Breast epithelium (tissue), 4 donors: ENCODE measurements at regions not wholly inside any gene's neighbourhood (a gene's known extent, or its start where the extent isn't known, plus 50 kb on each side); places are given as distances from the start of the nearest gene placed in this dataset.

Source experiments
- DNase-seq, 2 donors: peaks; one replicate each; pipeline ENCODE4 v3.0.0-alpha.2; 2019; ENCODE audit warnings: low spot score in 2 of 2
- H3K27ac ChIP-seq, 2 donors: fragments of 200-600 bp; sonication (generic) in 1 of 2; one replicate each; pipeline ENCODE4 v1.5.1; 2016 to 2019; ENCODE audit warnings: mild to moderate bottlenecking in 1 of 2
- H3K27me3 ChIP-seq, 2 donors: fragments of 200-600 bp; sonication (generic) in 1 of 2; one replicate each; pipeline versions ENCODE4 v1.5.1 to v1.6.0; 2017 to 2019; ENCODE audit warnings: control low read depth in 1 of 2, mild to moderate bottlenecking in 1 of 2
- H3K36me3 ChIP-seq: fragments of 200-600 bp; one replicate; pipeline ENCODE4 v1.5.1; 2019
- H3K4me1 ChIP-seq, 2 donors: fragments of 200-600 bp; sonication (generic); one replicate each; pipeline ENCODE4 v1.5.1; 2016 to 2019; ENCODE audit warnings: control low read depth in 1 of 2
- H3K4me3 ChIP-seq, 3 donors: fragments of 200-600 bp; sonication (generic); 1 replicate in 2 of 3; 2 replicates in 1 of 3; pipeline ENCODE4 v1.5.1; 2016 to 2019; ENCODE audit warnings: mild to moderate bottlenecking in 3 of 3, moderate library complexity in 2 of 3
- H3K9me3 ChIP-seq, 2 donors: fragments of 200-600 bp; sonication (generic) in 1 of 2; one replicate each; pipeline ENCODE4 v1.5.1; 2016 to 2019; ENCODE audit warnings: control low read depth in 1 of 2
- POLR2A ChIP-seq: fragments of 450-650 bp; IDR thresholded peaks from one replicate; pipeline ENCODE4 v1.6.1; 2016; ENCODE audit warnings: antibody characterized with exemption, mild to moderate bottlenecking, moderate library complexity
- POLR2AphosphoS5 ChIP-seq, 3 donors: sonication (generic); formaldehyde crosslinking; IDR thresholded peaks; one replicate each; pipeline ENCODE4 v1.6.1; 2017; ENCODE audit warnings: antibody characterized with exemption in 3 of 3
- intact Hi-C: fragments of 100-400 bp; cut with DNase I; formaldehyde crosslinking; loops from one replicate; pipeline ENCODE4 v1.15.1; 2023; ENCODE audit warnings: low total_unique reads
- TF ChIP-seq, protein P1 (sequence below), 3 donors: fragments of 450-650 bp; IDR thresholded peaks; one replicate each; pipeline ENCODE4 v1.5.1; 2016 to 2017; ENCODE audit warnings: antibody characterized with exemption in 3 of 3, mild to moderate bottlenecking in 3 of 3, moderate library complexity in 3 of 3

DNA sequence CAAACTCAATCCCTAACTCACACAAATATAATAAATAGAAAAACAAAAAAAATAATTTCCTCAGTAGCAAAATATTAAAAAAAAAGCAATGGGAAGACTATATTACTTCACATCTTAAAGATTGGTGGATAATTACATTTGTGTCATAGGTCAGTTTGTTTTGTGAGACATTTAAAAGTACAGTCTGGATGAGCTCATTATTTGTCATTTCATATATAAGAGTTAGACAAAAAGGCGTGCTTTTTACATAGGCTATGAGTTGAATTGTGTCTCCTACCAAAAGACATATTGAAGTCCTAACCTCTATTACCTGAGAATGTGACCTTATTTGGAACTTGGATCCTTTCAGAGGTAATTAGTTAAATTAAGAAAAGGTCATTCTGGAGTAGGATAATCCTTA lies 710.1 kb upstream of the CBLB start:
- H3K4me1 ChIP-seq, result no peaks in the 10 kb centered on the region
- no peaks in the 10 kb centered on the region for H3K36me3 ChIP-seq
- DNase-seq, result no peak
- no peak overlapping the region for H3K4me3 ChIP-seq
- intact Hi-C loops, result no loop called here
- H3K27ac ChIP-seq, result no peak overlapping the region
- no peaks in the 10 kb centered on the region for H3K9me3 ChIP-seq
- no peaks in the 10 kb centered on the region for H3K27me3 ChIP-seq
- TF ChIP-seq POLR2A, result no peak
- no peak for TF ChIP-seq POLR2AphosphoS5 (IDR thresholded peaks at IDR 0.05)

DNA sequence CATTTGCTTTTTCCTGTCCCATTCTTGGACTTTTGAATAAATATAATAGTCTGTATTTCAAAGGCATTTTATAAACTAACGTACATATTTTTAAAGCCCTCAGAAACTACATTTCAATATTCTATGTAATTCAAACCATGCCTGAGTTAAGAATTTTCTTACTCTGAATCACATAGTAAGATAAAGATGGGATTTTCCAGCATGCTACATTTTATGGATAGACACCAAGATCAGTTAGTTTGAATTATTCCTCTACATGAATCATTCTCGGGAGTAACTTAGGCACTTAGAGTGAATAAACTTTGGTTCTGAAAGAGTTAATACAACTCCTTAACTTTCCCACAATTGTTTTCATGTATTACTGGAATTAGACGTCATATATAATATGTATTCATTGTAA lies 713.3 kb upstream of the CBLB start:
- no peak overlapping the region for H3K4me3 ChIP-seq
- H3K4me1 ChIP-seq, result no peaks in the 10 kb centered on the region
- no peaks in the 10 kb centered on the region for H3K27me3 ChIP-seq
- no peak overlapping the region for H3K27ac ChIP-seq
- DNase-seq, result no peak
- no peaks in the 10 kb centered on the region for H3K9me3 ChIP-seq
- intact Hi-C loops, result no loop called here
- H3K36me3 ChIP-seq, result no peaks in the 10 kb centered on the region
- TF ChIP-seq, protein P1, sequence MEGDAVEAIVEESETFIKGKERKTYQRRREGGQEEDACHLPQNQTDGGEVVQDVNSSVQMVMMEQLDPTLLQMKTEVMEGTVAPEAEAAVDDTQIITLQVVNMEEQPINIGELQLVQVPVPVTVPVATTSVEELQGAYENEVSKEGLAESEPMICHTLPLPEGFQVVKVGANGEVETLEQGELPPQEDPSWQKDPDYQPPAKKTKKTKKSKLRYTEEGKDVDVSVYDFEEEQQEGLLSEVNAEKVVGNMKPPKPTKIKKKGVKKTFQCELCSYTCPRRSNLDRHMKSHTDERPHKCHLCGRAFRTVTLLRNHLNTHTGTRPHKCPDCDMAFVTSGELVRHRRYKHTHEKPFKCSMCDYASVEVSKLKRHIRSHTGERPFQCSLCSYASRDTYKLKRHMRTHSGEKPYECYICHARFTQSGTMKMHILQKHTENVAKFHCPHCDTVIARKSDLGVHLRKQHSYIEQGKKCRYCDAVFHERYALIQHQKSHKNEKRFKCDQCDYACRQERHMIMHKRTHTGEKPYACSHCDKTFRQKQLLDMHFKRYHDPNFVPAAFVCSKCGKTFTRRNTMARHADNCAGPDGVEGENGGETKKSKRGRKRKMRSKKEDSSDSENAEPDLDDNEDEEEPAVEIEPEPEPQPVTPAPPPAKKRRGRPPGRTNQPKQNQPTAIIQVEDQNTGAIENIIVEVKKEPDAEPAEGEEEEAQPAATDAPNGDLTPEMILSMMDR (IDR thresholded peaks at IDR 0.05), result no peak
- no peak for TF ChIP-seq POLR2AphosphoS5 (IDR thresholded peaks at IDR 0.05)

DNA sequence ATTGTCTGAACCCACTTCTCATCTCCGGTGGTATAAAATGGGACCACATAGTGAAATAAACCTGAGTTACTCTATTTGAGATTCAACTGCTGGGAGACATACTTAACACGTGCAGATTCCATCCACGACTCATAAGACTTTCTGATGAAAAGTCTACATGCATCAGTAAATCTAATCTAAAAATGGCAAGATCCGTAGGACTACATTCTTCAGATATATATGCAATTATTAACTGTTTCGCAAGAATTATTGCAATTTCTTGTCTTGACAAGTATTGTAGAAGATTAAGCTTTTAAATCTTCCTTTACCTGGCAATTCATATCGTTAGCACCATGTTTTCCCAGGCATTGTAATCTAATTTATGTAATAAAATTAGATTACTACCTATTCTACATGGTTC lies 718.7 kb upstream of the CBLB start:
- intact Hi-C loops, result no loop called here
- no peaks in the 10 kb centered on the region for H3K4me1 ChIP-seq
- no peak for TF ChIP-seq POLR2A
- no peak for TF ChIP-seq POLR2AphosphoS5 (IDR thresholded peaks at IDR 0.05)
- TF ChIP-seq, protein P1 (IDR thresholded peaks at IDR 0.05), result no peak

DNA sequence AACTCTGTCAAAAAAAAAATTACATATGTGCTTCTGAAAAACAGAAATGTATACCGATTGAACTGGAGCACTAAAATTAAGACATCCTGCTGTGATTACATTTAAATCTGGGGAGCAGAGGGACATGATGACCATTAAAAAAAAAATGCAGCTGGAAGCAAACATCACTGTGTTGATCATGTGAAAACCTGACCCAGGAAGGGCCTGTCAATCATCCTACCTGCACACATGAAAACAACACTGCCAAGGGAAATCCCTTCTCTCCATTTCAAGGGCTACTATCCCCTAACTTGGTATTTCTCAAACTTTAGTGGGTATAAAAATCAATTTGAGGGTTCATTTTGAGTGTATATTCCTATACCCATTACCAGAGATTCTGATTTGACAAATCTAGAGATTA lies 719.9 kb upstream of the CBLB start:
- intact Hi-C loops, result no loop called here
- Histone ChIP-seq H3K4me1 (no peaks in the 10 kb centered on the region), H3K4me3 (no peak overlapping the region), H3K27me3 (no peaks in the 10 kb centered on the region), H3K9me3 (no peaks in the 10 kb centered on the region), H3K27ac (no peak overlapping the region), H3K36me3 (no peaks in the 10 kb centered on the region)
- DNase-seq, result no peak
- TF ChIP-seq, protein P1 (IDR thresholded peaks at IDR 0.05), result no peak
- no peak for TF ChIP-seq POLR2AphosphoS5 (IDR thresholded peaks at IDR 0.05)
- no peak for TF ChIP-seq POLR2A

More for the DNA sequence above, 718.7 kb upstream of the CBLB start:
- no peak for DNase-seq
- Histone ChIP-seq H3K4me3 (no peak overlapping the region), H3K27me3 (no peaks in the 10 kb centered on the region), H3K27ac (no peak overlapping the region), H3K9me3 (no peaks in the 10 kb centered on the region), H3K36me3 (no peaks in the 10 kb centered on the region)

DNA sequence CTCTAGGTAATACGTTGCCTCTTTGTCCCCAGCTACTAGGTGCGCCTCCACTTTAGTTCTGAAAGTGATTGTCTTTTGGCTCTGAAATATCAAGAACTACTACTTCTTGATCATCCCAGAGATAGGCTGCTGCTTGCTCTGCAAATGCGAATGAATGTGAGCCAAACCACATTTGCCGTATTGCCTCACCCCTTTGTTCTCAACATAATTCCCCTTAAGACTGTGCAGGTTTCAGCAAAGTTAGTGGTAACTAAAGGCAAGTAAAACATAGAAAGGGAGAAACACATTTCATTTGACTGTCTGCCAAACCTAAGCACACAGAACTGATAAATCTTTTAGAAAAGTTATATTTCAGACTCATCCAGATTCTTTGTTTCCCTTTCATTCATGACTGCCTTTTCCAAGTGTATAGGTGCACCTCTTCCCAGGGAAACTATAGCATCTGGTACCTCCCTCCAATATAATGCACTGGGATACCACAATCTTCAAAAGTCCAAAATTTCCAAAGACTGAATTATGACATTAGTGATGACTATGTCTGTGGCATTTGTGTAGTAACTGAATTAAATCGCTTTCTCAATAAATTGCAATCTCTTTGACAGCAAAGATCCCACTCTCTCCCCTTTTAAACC lies 720.6 kb upstream of the CBLB start:
- Histone ChIP-seq H3K4me1 (no peaks in the 10 kb centered on the region), H3K27me3 (no peaks in the 10 kb centered on the region), H3K4me3 (no peak overlapping the region), H3K27ac (no peak overlapping the region), H3K36me3 (no peaks in the 10 kb centered on the region), H3K9me3 (no peaks in the 10 kb centered on the region)
- DNase-seq, result no peak
- TF ChIP-seq, protein P1 (IDR thresholded peaks at IDR 0.05), result no peak
- intact Hi-C loops, result no loop called here

DNA sequence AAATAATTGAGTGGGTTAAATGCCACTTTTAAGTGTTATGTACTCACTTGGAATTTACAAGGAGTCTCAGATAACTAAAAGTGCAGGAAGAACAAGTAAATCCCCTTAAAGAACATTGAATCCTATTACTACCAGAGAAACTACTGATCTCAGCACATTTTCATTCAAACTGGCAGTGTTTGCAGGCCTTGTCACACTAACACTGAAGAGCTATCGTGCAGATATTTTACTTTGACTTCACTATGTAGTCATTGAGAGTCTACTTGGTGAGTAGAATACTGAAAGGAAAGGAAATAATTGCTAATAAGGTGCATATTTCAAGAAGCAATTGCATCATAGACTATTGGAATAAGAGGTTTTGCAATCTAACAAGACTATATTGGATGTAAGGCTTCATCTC lies 721.4 kb upstream of the CBLB start:
- H3K27ac ChIP-seq, result no peak overlapping the region
- no peaks in the 10 kb centered on the region for H3K4me1 ChIP-seq
- H3K4me3 ChIP-seq, result no peak overlapping the region
- no peak for DNase-seq
- no peak for TF ChIP-seq POLR2A
- TF ChIP-seq POLR2AphosphoS5 (IDR thresholded peaks at IDR 0.05), result no peak
- TF ChIP-seq, protein P1 (IDR thresholded peaks at IDR 0.05), result no peak
- no peaks in the 10 kb centered on the region for H3K27me3 ChIP-seq
- H3K9me3 ChIP-seq, result no peaks in the 10 kb centered on the region
- intact Hi-C loops, result no loop called here
- H3K36me3 ChIP-seq, result no peaks in the 10 kb centered on the region
